BJ (cell line): ENCODE measurements at regions not wholly inside any gene's neighbourhood (a gene's known extent, or its start where the extent isn't known, plus 50 kb on each side); places are given as distances from the start of the nearest gene placed in this dataset.
"Not testable (repeated sequence)": the region's sequence is repeated elsewhere in the genome, so short reads cannot be mapped to it uniquely, and the experiment has no call there.

Source experiments
- CTCF ChIA-PET: fragments of 350-600 bp; formaldehyde crosslinking; extraction: SDS; loops from one replicate; lab custom pipeline; 2021; ENCODE audit warnings: antibody characterized with exemption, inconsistent platforms; lab: Yijun Ruan, JAX
- POLR2A ChIA-PET: fragments of 300-600 bp; sonication (Branson Sonifier 250); formaldehyde crosslinking; extraction: SDS; loops from one replicate; lab custom pipeline; 2021; ENCODE audit warnings: antibody characterized with exemption; lab: Charles Lee
- DNase-seq: peaks from one replicate; pipeline ENCODE4 v3.0.0-alpha.2; 2011; ENCODE audit warnings: low read depth
- H3K27me3 ChIP-seq: 2 replicates; pipeline ENCODE4 v1.6.0; 2011; ENCODE audit warnings: low read length; ENCODE audit not compliant: control insufficient read depth, insufficient read depth
- H3K36me3 ChIP-seq: 2 replicates; pipeline ENCODE4 v1.5.1; 2011; ENCODE audit warnings: low read length; ENCODE audit not compliant: control insufficient read depth, insufficient read depth
- H3K4me3 ChIP-seq: 2 replicates; pipeline ENCODE4 v1.5.1; 2011; ENCODE audit warnings: low read depth, mild to moderate bottlenecking, control low read depth, low read length
- TF ChIP-seq, protein P1 (sequence below): IDR thresholded peaks from 2 replicates; pipeline ENCODE4 v1.5.1; 2011; ENCODE audit warnings: low read depth, mild to moderate bottlenecking, control low read depth, inconsistent platforms, low read length, moderate library complexity; ENCODE audit not compliant: insufficient read depth

DNA sequence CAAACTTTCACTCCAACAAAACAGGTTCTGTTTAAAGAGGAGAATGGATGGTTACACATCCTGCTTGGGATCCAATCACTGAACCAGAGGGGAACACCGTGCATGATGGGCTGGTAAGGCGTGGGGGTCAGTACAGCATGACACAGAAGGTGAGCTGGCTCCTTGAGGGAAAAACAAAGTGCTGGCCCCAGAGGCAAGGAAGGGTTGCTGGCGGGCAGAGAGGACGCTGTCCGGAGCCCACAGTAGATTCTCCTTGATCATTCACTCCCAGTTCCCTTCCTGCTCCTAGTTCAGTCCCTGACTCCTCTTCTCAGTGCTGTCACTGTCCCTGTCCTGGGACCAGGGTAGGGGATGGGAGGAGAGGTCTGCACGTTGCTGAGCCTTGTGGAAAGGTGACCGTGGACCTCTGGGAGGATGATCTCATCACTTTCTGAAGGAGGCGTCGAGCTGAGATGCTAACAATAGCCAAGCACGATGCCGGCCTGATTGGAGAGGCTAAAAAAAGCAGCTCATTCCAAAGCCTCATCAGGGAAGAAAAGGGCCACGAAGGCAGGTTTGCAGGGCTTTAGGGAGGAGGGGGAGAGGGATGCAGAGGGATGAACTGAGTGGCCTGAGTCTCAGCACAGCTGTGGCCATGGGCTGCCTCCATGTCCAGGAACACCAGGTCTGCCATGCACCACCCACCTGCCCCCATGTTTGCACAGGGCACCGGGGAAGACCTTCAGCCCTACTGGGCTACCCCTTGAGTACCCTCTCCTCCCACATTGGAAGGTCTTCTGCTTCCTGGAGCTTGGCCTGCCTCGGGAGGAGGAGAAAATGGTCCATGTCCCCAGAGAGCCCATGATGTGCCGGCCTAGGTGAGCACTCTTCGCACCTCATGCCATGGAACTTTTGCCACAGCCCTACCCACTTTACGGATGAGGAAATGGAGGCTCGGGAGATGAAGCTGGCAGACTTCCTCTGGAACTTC is 72.7 kb upstream of the RTL6 start:
- TF ChIP-seq, protein P1, sequence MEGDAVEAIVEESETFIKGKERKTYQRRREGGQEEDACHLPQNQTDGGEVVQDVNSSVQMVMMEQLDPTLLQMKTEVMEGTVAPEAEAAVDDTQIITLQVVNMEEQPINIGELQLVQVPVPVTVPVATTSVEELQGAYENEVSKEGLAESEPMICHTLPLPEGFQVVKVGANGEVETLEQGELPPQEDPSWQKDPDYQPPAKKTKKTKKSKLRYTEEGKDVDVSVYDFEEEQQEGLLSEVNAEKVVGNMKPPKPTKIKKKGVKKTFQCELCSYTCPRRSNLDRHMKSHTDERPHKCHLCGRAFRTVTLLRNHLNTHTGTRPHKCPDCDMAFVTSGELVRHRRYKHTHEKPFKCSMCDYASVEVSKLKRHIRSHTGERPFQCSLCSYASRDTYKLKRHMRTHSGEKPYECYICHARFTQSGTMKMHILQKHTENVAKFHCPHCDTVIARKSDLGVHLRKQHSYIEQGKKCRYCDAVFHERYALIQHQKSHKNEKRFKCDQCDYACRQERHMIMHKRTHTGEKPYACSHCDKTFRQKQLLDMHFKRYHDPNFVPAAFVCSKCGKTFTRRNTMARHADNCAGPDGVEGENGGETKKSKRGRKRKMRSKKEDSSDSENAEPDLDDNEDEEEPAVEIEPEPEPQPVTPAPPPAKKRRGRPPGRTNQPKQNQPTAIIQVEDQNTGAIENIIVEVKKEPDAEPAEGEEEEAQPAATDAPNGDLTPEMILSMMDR = no peak
- ChIA-PET CTCF (interaction anchor here (1.2 kb wide), 1 partner anchor 578 kb away, joined by 5 read pairs; no protein-coding TSS in a partner anchor), POLR2A (no interaction called here)
- DNase-seq = no peak
- Histone ChIP-seq H3K36me3 (no peaks in the 10 kb centered on the region), H3K27me3 (peaks cover 2% of the 10 kb centered on the region; the same call in 1 of the 2 replicates), H3K4me3 (no peak overlapping the region)

DNA sequence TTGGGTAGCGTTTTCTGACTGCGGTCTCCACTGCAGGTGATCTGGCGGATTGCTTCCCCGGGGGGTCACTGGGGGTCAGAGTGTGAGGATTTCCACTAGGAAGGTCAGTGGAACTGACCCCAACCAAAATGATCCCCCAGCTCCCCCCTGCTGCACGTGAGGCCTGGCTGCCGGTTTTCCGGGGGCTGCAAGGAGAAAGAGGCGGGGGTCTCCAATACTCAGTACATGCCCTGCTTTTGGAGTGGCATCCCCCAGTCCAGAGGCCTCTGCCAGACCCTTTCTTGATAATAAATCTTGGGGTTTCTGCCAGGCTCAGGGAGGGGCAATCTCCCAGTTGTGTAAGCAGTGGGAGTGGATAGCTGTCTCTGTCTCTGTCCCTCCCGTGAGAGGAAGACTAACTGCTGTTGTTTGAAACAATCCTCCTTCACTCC is 71.5 kb upstream of the RTL6 start:
- Histone ChIP-seq H3K36me3 (no peaks in the 10 kb centered on the region), H3K27me3 (no peaks in the 10 kb centered on the region; the same call in 1 of the 2 replicates), H3K4me3 (no peak overlapping the region)
- TF ChIP-seq, protein P1 = no peak
- no peak for DNase-seq
- POLR2A ChIA-PET = no interaction called here
- CTCF ChIA-PET = interaction anchor here (0.7 to 1.0 kb wide), 2 partner anchors 243 to 576 kb away, joined by 3 to 6 read pairs; no protein-coding TSS in a partner anchor

DNA sequence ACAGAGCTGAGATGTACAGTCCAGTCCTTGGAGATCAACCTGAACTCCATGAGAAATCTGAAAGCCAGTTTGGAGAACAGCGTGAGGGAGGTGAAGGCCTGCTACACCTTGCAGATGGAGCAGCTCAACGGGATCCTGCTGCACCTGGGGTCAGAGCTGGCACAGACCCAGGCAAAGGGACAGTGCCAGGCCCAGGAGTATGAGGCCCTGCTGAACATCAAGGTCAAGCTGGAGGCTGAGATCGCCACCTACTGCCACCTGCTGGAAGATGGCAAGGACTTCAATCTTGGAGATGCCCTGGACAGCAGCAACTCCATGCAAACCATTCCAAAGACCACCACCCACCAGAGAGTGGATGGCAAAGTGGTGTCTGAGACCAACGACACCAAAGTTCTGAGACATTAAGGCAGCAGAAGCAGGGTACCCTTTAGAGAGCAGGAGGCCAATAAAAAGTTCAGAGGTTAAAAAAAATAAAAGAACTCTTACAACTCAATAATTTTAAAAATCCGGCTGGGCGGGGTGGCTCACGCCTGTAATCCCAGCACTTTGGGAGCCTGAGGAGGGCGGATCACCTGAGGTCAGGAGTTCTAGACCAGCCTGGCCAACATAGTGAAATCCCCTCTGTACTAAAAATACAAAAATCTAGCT is 69.9 kb upstream of the RTL6 start:
- H3K27me3 ChIP-seq = no peaks in the 10 kb centered on the region; the same call in 1 of the 2 replicates
- H3K4me3 ChIP-seq = no peak overlapping the region
- ChIA-PET CTCF (interaction anchor here (0.7 to 2.8 kb wide), 20 partner anchors 10 to 578 kb away, joined by 3 to 29 read pairs (median 3); no protein-coding TSS in a partner anchor), POLR2A (no interaction called here)
- no peak for DNase-seq
- H3K36me3 ChIP-seq = no peaks in the 10 kb centered on the region
- TF ChIP-seq, protein P1 = peak; percentile 69

DNA sequence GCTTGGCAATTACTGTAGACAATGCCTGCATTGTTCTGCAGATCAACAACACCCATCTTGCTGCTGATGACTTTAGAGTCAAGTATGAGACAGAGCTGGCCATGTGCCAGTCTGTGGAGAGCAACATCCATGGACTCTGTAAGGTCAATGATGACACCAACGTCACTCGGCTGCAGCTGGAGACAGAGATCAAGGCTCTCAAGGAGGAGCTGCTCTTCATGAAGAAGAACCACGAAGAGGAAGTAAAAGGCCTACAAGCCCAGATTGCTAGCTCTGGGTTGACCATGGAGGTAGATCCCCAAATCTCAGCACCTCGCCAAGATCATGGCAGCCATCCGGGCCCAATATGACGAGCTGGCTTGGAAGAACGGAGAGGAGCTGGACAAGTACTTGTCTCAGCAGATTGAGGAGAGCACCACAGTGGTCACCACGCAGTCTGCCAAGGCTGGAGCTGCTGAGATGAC is 69.4 kb upstream of the RTL6 start:
- H3K4me3 ChIP-seq, DNase-seq, POLR2A ChIA-PET, H3K27me3 ChIP-seq, H3K36me3 ChIP-seq: not testable (repeated sequence)
- CTCF ChIA-PET = interaction anchor here (0.7 to 2.8 kb wide), 18 partner anchors 10 to 574 kb away, joined by 3 to 29 read pairs (median 3); no protein-coding TSS in a partner anchor

DNA sequence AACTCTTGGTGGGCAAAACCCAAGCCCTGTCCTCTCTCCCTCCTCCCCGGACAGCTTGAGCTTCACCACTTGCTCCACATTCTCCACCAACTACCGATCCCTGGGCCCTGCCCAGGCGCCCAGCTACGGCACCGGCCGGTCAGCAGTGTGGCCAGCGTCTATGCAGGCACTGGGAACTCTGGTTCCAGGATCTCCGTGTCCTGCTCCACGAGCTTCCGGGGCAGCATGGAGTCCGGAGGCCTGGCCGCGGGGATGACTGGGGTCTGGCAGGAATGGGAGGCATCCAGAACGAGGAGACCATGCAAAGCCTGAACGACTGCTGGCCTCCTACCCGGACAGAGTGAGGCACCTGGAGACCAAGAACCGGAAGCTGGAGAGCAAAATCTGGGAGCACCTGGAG is 68.9 kb upstream of the RTL6 start:
- ChIA-PET POLR2A (no interaction called here), CTCF (interaction anchor here (0.7 to 2.8 kb wide), 11 partner anchors 10 to 574 kb away, joined by 3 to 29 read pairs (median 7); no protein-coding TSS in a partner anchor)
- TF ChIP-seq, protein P1 = no peak
- H3K36me3 ChIP-seq = no peaks in the 10 kb centered on the region
- no peak overlapping the region for H3K4me3 ChIP-seq
- H3K27me3 ChIP-seq = no peaks in the 10 kb centered on the region; the same call in 1 of the 2 replicates
- DNase-seq = no peak

DNA sequence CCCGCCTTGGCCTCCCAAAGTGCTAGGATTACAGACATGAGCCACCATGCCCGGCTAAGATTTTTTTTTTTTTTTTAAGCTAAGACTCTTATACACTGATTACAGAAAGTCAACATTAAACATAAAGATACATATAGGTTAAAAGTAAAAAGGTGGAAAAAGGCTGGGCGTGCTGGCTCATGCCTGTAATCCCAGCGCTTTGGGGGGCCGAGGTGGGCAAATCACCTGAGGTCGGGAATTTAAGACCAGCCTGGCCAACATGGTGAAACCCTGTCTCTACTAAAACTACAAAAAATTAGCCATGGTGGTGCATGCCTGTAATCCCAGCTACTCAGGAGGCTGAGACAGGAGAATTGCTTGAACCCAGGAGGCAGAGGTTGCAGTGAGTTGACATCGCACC is 64.6 kb upstream of the RTL6 start:
- H3K4me3 ChIP-seq, POLR2A ChIA-PET, H3K27me3 ChIP-seq, DNase-seq, H3K36me3 ChIP-seq: not testable (repeated sequence)
- CTCF ChIA-PET = interaction anchor here (1.7 kb wide), 1 partner anchor 569 kb away, joined by 4 read pairs; no protein-coding TSS in a partner anchor
